ENCODE measurements at regions not wholly inside any gene's neighbourhood (a gene's known extent, or its start where the extent isn't known, plus 50 kb on each side); places are given as distances from the start of the nearest gene placed in this dataset.

DNA sequence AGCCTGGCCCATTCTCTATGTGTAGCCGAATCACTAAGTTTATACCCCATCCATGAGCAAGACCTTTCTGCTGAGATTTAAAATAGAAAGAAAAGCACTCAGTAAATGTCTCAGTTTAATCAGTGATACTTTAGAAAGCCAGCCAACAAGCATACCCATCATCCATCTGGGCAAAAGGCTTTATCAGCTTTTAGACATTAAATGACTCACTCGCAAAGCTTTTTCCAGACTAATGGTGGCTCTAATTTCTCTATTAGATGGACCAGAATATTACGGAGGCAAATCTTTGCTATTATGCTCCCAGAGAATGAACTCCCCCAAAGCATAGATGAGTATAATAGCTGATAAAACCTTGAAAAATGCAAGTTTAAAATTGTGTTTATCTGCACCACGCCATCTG lies 727.8 kb downstream of the GBE1 start:
- no peaks in the 10 kb centered on the region for H3K27me3 Mint-ChIP-seq
- peaks cover 2% of the 10 kb centered on the region for H3K9me3 Mint-ChIP-seq
- no peak overlapping the region for H3K4me3 Mint-ChIP-seq
- H3K4me1 Mint-ChIP-seq, result no peaks in the 10 kb centered on the region
- no peak for ATAC-seq
- H3K27ac Mint-ChIP-seq, result no peak overlapping the region
- no peaks in the 10 kb centered on the region for H3K36me3 Mint-ChIP-seq

DNA sequence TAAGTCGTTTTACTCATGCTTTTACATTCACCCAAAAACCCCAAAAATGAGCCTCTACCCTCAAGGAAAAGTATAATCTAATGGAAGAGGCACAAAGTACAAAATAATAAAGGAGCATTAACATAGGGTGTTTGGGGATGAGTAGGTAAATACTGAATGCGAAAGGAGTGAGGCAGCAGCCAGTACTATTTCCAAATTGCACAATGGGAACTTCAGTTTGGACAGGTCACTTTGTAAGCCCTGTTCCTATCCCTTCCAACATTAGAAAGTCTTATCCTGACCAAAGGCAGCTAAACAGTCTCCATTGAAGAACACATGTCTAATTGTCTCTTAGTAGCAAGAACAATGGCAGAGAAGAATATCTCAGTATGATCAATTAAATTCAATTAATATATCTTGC lies 728.3 kb downstream of the GBE1 start:
- no peaks in the 10 kb centered on the region for H3K36me3 Mint-ChIP-seq
- H3K27ac Mint-ChIP-seq, result no peak overlapping the region
- ATAC-seq, result no peak
- H3K4me3 Mint-ChIP-seq, result no peak overlapping the region
- no peaks in the 10 kb centered on the region for H3K27me3 Mint-ChIP-seq
- H3K4me1 Mint-ChIP-seq, result no peaks in the 10 kb centered on the region
- peaks cover 2% of the 10 kb centered on the region for H3K9me3 Mint-ChIP-seq

DNA sequence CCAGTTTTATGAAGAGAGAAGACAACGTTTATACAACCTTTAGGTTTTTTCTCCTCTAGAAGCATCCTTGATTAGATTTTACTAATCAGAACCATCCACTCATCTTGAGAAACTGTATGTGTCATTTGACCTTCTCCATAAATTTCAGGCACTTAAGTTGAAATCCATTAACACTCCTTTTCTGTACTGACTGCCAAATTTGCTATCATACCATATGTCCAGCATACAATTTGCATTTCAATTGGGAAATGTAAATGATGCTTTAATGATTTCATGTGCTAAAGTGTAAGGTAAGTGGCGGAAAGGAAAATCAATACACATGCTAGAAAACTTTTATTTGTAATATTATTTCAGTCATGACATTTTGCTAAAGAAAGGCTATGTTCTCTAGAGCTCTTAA lies 731.6 kb downstream of the GBE1 start:
- Mint-ChIP-seq H3K27ac (no peak overlapping the region), H3K36me3 (no peaks in the 10 kb centered on the region), H3K4me1 (no peaks in the 10 kb centered on the region), H3K27me3 (no peaks in the 10 kb centered on the region), H3K4me3 (no peak overlapping the region), H3K9me3 (peaks cover 6% of the 10 kb centered on the region)
- ATAC-seq, result no peak

DNA sequence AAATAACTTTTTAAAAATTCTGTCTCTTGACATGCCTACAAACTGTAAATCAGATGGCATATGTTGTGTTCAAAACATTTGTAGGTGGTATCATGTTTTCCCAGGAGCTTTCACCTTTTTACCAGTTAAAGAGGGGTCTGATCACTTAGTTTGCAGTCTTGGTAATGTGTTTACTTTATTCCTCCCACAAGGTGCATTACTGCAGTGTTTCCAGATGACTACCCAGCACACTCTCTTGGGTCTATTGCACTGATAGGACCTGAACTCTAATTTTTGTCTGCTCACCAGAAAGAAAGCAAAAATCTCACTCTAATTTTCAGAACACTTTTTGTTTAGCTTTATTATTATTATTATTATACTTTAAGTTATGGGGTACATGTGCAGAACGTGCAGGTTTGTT lies 734.1 kb downstream of the GBE1 start:
- Mint-ChIP-seq H3K4me3 (no peak overlapping the region), H3K27me3 (no peaks in the 10 kb centered on the region), H3K4me1 (no peaks in the 10 kb centered on the region), H3K36me3 (no peaks in the 10 kb centered on the region), H3K27ac (no peak overlapping the region), H3K9me3 (peaks cover 8% of the 10 kb centered on the region)
- ATAC-seq, result no peak

DNA sequence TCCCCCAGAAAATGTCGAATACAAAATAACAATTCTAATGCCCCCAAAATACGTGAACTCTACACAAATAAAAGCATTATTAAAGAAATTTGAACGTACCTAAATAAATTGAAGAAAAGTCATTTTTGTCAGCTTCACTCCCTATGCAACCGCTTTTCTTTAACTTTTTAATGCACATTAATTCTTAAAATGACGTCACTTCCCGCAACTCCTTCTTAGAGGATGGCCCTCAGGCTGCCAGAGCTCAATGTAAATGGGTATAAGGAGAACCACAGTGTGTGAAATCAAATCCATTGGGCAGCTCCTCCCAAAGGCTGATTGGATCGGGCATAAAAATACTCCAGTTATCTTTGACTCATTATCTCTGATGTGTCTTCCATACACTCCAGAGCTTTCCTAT lies 736.9 kb downstream of the GBE1 start:
- no peaks in the 10 kb centered on the region for H3K4me1 Mint-ChIP-seq
- ATAC-seq, result no peak
- H3K27ac Mint-ChIP-seq, result no peak overlapping the region
- H3K4me3 Mint-ChIP-seq, result no peak overlapping the region
- no peaks in the 10 kb centered on the region for H3K27me3 Mint-ChIP-seq
- H3K9me3 Mint-ChIP-seq, result peaks cover 8% of the 10 kb centered on the region
- no peaks in the 10 kb centered on the region for H3K36me3 Mint-ChIP-seq

DNA sequence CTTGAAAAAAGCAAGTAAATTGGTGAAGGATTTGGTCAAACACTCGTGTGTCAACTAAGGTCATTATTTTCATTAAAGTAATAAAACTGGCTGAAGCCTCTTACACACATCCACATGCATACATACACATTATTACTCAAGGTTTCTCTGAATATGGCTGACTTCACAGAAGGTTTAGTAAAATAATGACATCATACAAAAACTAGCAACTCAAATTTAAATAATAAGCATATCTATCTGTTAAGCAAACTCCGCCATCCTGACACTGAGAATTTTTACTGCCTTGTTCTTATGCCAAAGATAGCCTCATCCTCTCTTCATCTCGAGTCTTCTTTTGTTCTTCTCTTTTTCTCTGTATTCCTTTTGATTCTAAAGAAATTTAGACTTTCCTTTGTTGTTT lies 739.1 kb downstream of the GBE1 start:
- H3K4me3 Mint-ChIP-seq, result no peak overlapping the region
- H3K27me3 Mint-ChIP-seq, result no peaks in the 10 kb centered on the region
- no peaks in the 10 kb centered on the region for H3K4me1 Mint-ChIP-seq
- H3K36me3 Mint-ChIP-seq, result no peaks in the 10 kb centered on the region
- H3K9me3 Mint-ChIP-seq, result peaks cover 8% of the 10 kb centered on the region
- ATAC-seq, result no peak
- no peak overlapping the region for H3K27ac Mint-ChIP-seq

DNA sequence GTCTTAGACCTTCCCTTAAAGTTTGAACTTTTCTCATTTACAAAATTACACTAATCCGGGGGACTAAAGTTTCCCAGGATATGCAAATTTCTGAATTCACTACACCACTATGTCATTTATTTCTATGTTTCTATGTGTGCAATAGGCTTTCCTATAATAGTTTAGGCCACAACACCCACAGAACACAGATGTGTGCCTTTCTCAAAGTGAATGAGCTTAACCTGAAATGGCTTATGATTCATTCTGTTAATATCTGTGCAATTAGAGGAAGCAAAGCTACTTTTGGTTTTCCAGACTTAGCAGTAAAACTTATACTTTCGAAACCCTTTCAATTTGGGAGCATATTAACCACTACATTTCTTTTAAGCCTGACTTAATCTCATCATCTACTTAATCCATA lies 748.1 kb downstream of the GBE1 start:
- ATAC-seq, result no peak
- H3K27ac Mint-ChIP-seq, result no peak overlapping the region
- peaks cover 2% of the 10 kb centered on the region for H3K9me3 Mint-ChIP-seq

DNA sequence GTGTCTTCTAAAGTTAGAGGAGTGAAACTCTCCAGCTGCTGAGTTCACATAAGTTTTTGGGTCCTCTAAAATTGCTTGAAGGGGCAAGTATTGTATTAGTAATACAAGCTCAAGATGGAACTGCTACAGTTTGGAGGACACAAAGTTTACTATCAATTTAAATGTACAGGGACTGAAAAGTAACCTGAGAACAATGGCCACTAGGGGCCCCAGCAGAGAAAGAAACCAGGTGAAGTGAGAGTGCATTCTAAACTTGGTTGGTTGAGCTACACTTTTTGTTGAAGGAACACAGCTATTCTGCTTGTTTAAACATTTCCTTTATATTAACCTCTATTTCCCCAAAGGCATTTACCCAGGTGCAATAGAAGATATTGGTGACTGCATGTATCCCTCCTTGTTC lies 755.5 kb downstream of the GBE1 start:
- Mint-ChIP-seq H3K9me3 (peaks cover 3% of the 10 kb centered on the region), H3K27ac (no peak overlapping the region), H3K36me3 (no peaks in the 10 kb centered on the region), H3K4me3 (no peak overlapping the region), H3K4me1 (no peaks in the 10 kb centered on the region), H3K27me3 (no peaks in the 10 kb centered on the region)
- ATAC-seq, result no peak

More for the DNA sequence above, 748.1 kb downstream of the GBE1 start:
- H3K27me3 Mint-ChIP-seq, result no peaks in the 10 kb centered on the region
- H3K4me3 Mint-ChIP-seq, result no peak overlapping the region
- no peaks in the 10 kb centered on the region for H3K4me1 Mint-ChIP-seq
- no peaks in the 10 kb centered on the region for H3K36me3 Mint-ChIP-seq

DNA sequence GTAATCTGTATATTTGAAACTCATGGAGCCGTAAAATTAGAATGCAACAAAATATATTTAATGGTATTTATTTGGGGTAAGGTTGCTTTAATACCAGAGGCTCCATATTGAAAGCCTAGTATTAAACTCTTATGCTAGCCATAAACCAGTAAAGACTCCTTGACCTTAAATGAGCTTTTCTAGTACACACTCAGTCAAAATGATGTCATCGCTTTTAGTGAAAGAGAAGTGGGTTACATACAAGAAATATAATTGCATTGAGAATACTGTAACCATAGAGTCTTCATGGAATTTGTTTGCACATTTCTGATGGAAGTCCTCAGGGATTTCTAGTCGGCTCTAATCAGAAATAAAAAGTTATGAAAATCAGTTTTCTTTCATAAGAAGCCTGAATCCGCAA lies 757.6 kb downstream of the GBE1 start:
- Mint-ChIP-seq H3K4me1 (no peaks in the 10 kb centered on the region), H3K27me3 (no peaks in the 10 kb centered on the region), H3K36me3 (no peaks in the 10 kb centered on the region), H3K9me3 (peaks cover 3% of the 10 kb centered on the region), H3K4me3 (no peak overlapping the region), H3K27ac (no peak overlapping the region)
- ATAC-seq, result no peak

DNA sequence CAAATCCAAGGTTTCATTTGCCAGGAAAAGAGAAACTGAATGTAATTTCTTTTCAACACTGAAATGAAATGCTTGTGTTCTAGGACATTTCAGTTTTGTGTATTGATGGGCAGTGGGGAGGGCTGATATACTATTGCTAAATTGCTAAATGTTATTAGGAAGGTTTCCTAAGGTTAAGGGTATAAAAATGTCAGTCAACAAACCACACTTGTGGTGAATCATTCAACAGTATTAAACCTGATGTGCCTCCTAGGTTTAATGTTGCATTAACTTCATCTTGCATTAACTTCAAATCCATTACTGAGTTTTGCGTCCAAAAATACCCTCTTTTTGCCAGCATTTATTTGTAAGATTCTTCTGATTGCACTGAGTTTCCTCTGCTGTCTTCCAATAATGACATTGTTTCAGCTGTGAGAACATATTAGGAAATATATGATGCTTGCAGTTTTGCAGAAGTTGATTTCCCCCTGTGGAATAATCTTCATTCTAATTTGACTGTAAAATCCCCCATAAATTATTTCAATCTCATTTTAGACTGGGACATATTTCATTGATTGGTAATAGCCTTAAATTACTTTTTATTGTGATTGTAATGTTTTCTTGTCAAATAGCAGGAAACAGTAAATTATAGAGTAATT lies 758.3 kb downstream of the GBE1 start:
- Mint-ChIP-seq H3K27me3 (no peaks in the 10 kb centered on the region), H3K4me3 (no peak overlapping the region), H3K36me3 (no peaks in the 10 kb centered on the region), H3K9me3 (peaks cover 3% of the 10 kb centered on the region), H3K4me1 (no peaks in the 10 kb centered on the region), H3K27ac (no peak overlapping the region)
- no peak for ATAC-seq

DNA sequence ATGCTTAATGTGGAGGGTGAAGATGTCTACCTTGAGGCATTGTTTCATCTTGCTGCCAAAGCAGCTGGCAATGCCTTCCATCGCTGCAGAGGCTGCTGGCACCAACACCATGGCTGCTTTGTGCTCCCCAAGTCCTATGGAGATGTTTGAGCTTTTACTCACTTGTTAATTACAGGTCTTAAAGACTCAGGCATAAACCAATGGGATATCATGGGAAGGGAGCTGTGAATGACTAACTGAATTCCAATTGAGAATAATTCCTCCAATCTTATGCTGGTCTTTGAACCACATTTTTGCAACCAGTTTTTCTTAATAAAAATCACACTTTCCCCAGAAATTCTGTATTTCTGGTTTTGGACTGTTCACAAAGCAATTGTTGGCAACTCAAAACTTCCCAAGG lies 762.0 kb downstream of the GBE1 start:
- ATAC-seq, result peak; percentile 16
- Mint-ChIP-seq H3K9me3 (peaks cover 4% of the 10 kb centered on the region), H3K4me3 (no peak overlapping the region), H3K27me3 (no peaks in the 10 kb centered on the region), H3K36me3 (no peaks in the 10 kb centered on the region), H3K4me1 (no peaks in the 10 kb centered on the region), H3K27ac (no peak overlapping the region)

DNA sequence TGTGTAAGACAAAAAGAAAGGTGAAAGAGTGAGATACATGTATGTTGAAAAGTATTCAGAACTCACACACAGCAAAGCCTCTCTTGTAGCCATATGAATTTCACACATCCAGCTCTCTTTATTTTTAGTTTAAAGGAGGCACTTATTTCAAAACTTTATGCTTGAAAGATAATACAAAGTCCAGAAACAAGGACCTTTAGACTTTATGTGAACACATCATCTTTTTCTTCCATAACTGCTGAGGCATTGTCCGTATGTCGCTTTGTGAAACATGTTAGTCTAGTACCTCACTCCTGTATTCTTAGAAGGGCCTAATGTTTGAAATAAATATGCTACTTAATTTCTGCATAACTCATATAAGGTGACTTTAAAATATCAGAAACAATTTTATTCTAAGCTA lies 763.4 kb downstream of the GBE1 start:
- Mint-ChIP-seq H3K27me3 (no peaks in the 10 kb centered on the region), H3K9me3 (peaks cover 7% of the 10 kb centered on the region), H3K27ac (no peak overlapping the region), H3K36me3 (no peaks in the 10 kb centered on the region), H3K4me1 (no peaks in the 10 kb centered on the region), H3K4me3 (no peak overlapping the region)
- ATAC-seq, result no peak

DNA sequence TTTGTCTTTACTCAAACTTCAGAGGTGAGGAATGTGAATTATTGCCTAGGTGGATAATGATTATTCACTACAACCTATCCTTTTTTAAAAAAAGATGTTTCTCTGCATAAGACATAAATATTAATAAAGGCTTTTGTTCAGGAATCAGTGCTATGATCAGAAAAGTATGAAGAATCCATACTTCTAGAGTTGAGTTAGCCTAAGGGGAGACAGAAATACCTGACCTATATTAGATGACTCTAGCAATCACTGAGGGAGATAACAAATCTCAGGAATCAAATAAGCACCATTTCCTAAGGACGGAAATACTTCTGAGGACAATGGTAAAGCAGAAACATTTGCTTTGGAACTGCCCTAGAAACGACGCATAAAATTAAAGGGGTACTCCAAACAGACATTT lies 763.8 kb downstream of the GBE1 start:
- H3K27me3 Mint-ChIP-seq, result no peaks in the 10 kb centered on the region
- H3K9me3 Mint-ChIP-seq, result peaks cover 7% of the 10 kb centered on the region
- ATAC-seq, result no peak
- no peak overlapping the region for H3K27ac Mint-ChIP-seq
- no peaks in the 10 kb centered on the region for H3K36me3 Mint-ChIP-seq
- H3K4me3 Mint-ChIP-seq, result no peak overlapping the region
- H3K4me1 Mint-ChIP-seq, result no peaks in the 10 kb centered on the region

DNA sequence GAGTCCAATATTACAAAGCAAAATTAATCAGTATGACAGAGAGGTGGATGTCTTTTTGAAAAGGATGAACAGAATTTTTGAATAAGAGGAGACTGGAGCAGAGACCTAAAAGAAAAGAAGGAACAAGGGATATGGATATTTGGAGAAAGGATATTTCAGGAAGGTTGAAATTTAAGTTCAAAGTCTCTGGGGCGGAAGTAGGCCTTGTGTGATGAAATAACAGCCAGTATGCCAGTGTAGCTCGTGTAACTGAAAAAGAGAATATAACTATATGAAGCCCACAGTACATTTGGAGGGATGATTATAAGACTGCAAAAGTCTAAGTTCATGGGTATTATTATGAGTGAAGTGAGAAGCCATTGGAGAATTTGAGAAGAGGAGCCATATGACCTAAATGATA lies 766.7 kb downstream of the GBE1 start:
- H3K27me3 Mint-ChIP-seq, result no peaks in the 10 kb centered on the region
- ATAC-seq, result no peak
- no peak overlapping the region for H3K4me3 Mint-ChIP-seq
- no peaks in the 10 kb centered on the region for H3K4me1 Mint-ChIP-seq
- H3K9me3 Mint-ChIP-seq, result peaks cover 12% of the 10 kb centered on the region
- H3K36me3 Mint-ChIP-seq, result no peaks in the 10 kb centered on the region
- no peak overlapping the region for H3K27ac Mint-ChIP-seq

DNA sequence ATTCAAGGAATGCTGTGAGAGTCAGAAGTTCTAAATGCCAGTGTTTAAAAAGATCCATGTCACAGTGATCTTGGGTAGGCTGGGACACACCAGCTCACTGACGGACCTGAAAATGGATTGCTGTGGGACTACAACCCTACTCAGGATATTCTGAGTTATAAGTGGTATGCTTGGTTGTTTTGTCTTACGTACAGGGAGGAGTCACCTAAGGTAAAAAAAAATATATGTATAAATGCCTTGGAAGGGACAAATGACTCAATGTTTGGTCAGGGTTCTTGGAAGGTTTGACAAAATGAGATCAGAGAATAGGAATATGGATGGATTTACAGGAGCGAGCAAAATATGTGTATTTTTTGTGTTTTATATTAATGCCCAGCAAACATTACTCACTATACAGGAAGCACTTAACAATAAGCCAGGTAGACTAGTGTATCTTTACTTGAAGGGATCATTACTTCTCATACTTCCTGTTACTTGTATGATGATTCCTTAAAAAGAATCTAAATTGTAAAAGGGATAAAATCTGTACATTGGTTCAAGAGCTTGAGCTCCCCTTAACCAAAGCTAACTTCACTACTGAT lies 767.3 kb downstream of the GBE1 start:
- Mint-ChIP-seq H3K4me3 (no peak overlapping the region), H3K27ac (no peak overlapping the region), H3K9me3 (peaks cover 12% of the 10 kb centered on the region), H3K4me1 (no peaks in the 10 kb centered on the region), H3K36me3 (no peaks in the 10 kb centered on the region), H3K27me3 (no peaks in the 10 kb centered on the region)
- no peak for ATAC-seq

DNA sequence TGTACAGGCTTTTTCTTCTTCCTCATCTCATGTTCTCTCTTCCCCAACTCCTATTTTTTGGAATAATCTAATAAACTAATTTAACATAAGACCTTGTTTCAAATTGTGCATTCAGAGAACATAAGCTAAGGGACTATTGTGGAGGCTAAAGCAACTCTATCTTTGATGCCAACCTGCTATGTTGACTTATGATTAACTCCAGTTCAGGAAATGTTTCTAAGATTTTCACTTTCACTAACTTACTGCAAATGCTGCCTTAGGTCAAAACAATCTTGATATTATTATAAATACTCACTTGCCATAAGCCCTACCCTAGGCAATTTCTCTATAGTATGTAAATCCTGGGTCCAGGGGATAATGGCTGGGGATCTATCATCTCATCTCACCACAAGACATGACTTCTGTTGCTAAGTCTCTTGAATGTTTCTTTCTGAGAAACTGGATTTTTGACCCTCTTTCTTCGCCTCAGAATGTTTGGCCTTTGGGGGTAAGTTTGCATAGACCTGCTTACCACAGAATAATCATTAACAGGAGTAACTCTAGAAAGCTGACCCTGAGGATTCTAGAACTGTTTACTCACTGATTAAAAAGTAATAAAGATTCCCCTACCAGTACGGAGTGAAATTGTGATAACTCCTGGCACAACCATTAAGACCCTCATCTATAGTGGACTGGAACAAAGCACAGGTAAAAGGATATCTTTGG lies 768.1 kb downstream of the GBE1 start:
- Mint-ChIP-seq H3K27ac (no peak overlapping the region), H3K27me3 (no peaks in the 10 kb centered on the region), H3K4me1 (no peaks in the 10 kb centered on the region), H3K36me3 (no peaks in the 10 kb centered on the region), H3K9me3 (peaks cover 12% of the 10 kb centered on the region), H3K4me3 (no peak overlapping the region)
- no peak for ATAC-seq

All from stimulated activated memory B cell treated with anti-CD40 and anti-IgM and Interleukin-4, amounts not matched to agents 10 μg/mL and 1 μg/mL and 100 μg/mL, for 72 hours (primary cell).